KOPT-K1 (cell line): ENCODE measurements at regions not wholly inside any gene's neighbourhood (a gene's known extent, or its start where the extent isn't known, plus 50 kb on each side); places are given as distances from the start of the nearest gene placed in this dataset.

ENCODE experiments used
- H3K27ac ChIP-seq: fragments of 200-600 bp; sonication (generic); 2 replicates; pipeline ENCODE4 v1.5.1; 2016; ENCODE audit warnings: antibody characterized with exemption, mild to moderate bottlenecking, low read depth, low read length; ENCODE audit not compliant: poor library complexity, severe bottlenecking
- H3K36me3 ChIP-seq: fragments of 200-600 bp; sonication (generic); 2 replicates; pipeline ENCODE4 v1.5.1; 2017; ENCODE audit warnings: antibody characterized with exemption, mild to moderate bottlenecking, low read length, moderate library complexity; ENCODE audit not compliant: insufficient read depth
- H3K9me3 ChIP-seq: fragments of 200-600 bp; sonication (generic); 2 replicates; pipeline ENCODE4 v1.5.1; 2017; ENCODE audit warnings: antibody characterized with exemption, low read length, mild to moderate bottlenecking; ENCODE audit not compliant: insufficient read depth, poor library complexity, severe bottlenecking

- no peaks in the 10 kb centered on the region for H3K36me3 ChIP-seq
- no peaks in the 10 kb centered on the region for H3K9me3 ChIP-seq
- no peak overlapping the region for H3K27ac ChIP-seq
Observed at GRCh38 chr11:112760396-112761059, 200.7 kb upstream of the NCAM1 start.

GRCh38 chr11:112761911-112762706 is 199.1 kb upstream of the NCAM1 start:
- Histone ChIP-seq H3K27ac (no peak overlapping the region), H3K36me3 (no peaks in the 10 kb centered on the region), H3K9me3 (no peaks in the 10 kb centered on the region)

DNA sequence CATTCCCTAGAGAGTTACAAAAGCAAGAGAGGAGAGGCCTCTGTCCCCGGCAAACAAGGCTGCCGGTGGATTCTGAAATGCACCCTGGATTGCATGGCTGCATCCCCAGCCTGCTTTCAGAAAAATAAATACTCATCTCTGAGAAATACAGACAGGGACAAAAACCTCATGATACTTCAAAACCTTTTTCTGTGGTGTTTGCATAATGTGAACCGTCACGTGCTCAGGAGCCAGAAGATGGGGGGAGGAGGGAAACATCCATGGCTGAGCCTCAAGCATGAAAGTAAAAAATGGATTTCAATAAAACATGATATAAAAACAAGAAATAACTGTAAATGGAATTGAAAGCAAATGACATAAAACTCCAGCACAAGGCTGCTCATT is 198.5 kb upstream of the NCAM1 start:
- Histone ChIP-seq H3K27ac (no peak overlapping the region), H3K36me3 (no peaks in the 10 kb centered on the region), H3K9me3 (no peaks in the 10 kb centered on the region)

- Histone ChIP-seq H3K9me3 (no peaks in the 10 kb centered on the region), H3K27ac (no peak overlapping the region), H3K36me3 (no peaks in the 10 kb centered on the region)
Observed at GRCh38 chr11:112765337-112765736, 195.9 kb upstream of the NCAM1 start.

GRCh38 chr11:112769170-112769569 is 192.1 kb upstream of the NCAM1 start:
- Histone ChIP-seq H3K27ac (no peak overlapping the region), H3K36me3 (no peaks in the 10 kb centered on the region), H3K9me3 (no peaks in the 10 kb centered on the region)

DNA sequence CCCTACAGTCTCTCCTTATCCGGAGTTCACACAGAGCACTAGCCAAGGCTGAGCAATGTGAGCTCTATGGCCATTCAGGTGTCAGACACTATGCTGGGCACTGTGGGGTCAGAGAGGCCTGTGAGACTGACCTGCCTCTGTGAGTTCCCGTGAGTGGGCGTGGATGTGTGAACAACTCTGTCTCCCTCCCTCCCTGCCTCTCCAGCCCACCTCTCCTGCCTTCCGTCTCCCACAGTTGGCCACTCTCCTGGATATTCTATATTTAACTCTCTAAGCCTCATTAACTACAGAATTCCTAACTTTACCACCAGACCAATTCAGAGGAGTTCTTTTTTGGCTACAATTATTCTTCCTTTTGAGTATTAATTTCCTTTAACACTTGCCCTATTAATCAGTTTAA is 191.6 kb upstream of the NCAM1 start:
- H3K9me3 ChIP-seq = no peaks in the 10 kb centered on the region
- no peaks in the 10 kb centered on the region for H3K36me3 ChIP-seq
- no peak overlapping the region for H3K27ac ChIP-seq

GRCh38 chr11:112770033-112770432 is 191.2 kb upstream of the NCAM1 start:
- Histone ChIP-seq H3K36me3 (no peaks in the 10 kb centered on the region), H3K9me3 (no peaks in the 10 kb centered on the region), H3K27ac (no peak overlapping the region)

DNA sequence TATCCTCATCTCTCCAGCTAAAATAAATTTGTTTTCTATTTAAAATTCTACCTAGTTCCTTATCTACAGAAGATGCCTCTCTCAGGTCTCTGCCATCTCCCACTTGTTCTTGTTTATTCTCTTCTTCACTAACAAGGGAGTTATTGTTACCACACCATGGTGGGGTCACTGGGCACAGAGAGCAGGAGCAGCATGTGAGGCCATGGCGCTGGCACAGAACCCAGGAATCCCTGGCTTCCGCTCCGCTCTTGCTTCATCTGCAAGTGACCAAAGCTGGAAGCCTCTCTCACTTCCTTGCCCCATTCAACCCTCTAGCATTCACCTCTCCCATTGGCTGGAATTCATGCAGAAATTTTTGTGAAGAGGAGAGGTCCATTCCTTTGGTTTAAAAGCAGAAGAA is 190.7 kb upstream of the NCAM1 start:
- Histone ChIP-seq H3K27ac (no peak overlapping the region), H3K36me3 (no peaks in the 10 kb centered on the region), H3K9me3 (no peaks in the 10 kb centered on the region)

DNA sequence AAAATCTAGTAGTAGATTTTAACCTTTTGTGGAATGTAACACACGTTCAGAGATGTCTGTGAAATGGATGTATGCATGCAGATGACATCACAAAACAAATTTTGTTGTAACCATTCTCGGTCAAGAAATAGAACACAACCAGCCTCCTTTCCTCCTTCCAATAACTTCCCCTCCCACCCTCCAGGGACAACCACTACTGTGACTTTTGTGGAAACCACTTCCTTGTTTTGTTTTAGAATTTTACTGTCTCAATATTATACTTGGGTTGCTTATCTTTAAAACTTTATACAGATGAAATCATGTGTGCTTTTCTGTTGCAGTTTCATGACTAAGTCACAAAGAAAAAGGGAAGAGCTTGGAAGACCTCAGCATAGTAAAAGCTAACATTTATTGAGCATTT is 189.4 kb upstream of the NCAM1 start:
- no peak overlapping the region for H3K27ac ChIP-seq
- H3K9me3 ChIP-seq = no peaks in the 10 kb centered on the region
- H3K36me3 ChIP-seq = no peaks in the 10 kb centered on the region

DNA sequence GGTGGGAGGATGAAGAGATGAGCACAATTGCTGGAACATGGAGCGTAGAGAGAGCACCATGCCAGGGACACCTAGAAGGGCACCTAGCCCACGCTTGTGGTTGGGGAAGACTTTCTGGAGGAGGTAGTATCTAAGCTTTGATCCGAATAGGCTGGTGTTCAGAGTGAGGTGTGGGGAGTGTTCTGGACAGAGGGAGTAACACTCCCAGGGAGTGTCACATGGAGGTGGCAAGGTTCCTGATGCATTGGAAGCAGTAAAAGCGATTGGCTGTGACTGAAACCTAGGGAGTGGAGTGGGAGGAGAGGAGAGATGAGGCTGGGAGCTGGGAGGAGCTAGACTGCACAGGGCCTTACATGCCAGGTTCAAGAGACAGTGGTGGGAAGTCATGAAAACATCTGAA is 188.0 kb upstream of the NCAM1 start:
- no peaks in the 10 kb centered on the region for H3K9me3 ChIP-seq
- no peaks in the 10 kb centered on the region for H3K36me3 ChIP-seq

GRCh38 chr11:112776834-112777233 is 184.4 kb upstream of the NCAM1 start:
- Histone ChIP-seq H3K27ac (no peak overlapping the region), H3K36me3 (no peaks in the 10 kb centered on the region), H3K9me3 (no peaks in the 10 kb centered on the region)

More for the DNA sequence above, 188.0 kb upstream of the NCAM1 start:
- no peak overlapping the region for H3K27ac ChIP-seq

DNA sequence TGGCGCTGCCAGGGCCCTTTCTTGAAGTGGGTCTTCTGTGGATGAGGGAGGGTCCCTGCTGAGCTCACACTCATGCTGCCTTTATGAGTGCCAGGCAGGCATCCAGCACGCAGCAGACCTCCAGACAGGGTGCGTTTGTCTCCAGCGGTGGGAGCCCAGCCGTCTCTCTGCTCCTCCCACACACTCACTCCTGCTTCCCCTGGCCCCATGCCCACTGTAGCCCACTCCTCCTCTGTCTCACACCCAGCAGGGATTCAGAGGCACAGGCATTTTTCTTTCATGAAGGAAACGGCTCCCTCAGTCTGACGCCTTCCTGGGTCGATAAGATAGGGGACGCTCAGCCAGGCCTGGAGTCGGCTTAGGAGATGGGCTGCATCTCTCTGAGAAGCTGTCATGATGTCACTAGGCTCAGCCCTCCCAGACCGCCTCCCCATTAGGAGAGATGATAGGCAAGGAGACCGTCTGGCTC is 183.9 kb upstream of the NCAM1 start:
- H3K36me3 ChIP-seq = no peaks in the 10 kb centered on the region
- H3K9me3 ChIP-seq = no peaks in the 10 kb centered on the region
- H3K27ac ChIP-seq = no peak overlapping the region

- Histone ChIP-seq H3K27ac (no peak overlapping the region), H3K36me3 (no peaks in the 10 kb centered on the region), H3K9me3 (no peaks in the 10 kb centered on the region)
Observed at GRCh38 chr11:112778091-112778876, 182.9 kb upstream of the NCAM1 start.

DNA sequence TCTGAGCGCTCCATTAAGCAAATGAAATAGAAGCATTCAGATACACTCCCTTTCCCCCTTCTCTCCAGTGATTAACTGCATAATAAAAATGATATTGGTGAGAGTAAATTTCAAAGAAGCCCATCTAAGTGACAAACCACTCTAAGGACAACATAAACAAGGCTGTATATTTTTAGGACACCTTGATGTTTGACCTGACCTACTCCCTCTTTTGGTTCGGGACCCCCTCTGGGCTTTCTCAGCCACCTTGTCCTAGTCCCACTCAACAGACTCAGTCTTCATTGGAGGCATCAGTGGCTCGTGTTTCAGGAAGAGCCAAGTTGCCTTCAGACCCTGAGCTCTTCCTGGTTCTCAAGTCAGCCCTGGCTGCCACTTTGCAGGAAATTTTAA is 182.3 kb upstream of the NCAM1 start:
- Histone ChIP-seq H3K9me3 (no peaks in the 10 kb centered on the region), H3K36me3 (no peaks in the 10 kb centered on the region), H3K27ac (no peak overlapping the region)

DNA sequence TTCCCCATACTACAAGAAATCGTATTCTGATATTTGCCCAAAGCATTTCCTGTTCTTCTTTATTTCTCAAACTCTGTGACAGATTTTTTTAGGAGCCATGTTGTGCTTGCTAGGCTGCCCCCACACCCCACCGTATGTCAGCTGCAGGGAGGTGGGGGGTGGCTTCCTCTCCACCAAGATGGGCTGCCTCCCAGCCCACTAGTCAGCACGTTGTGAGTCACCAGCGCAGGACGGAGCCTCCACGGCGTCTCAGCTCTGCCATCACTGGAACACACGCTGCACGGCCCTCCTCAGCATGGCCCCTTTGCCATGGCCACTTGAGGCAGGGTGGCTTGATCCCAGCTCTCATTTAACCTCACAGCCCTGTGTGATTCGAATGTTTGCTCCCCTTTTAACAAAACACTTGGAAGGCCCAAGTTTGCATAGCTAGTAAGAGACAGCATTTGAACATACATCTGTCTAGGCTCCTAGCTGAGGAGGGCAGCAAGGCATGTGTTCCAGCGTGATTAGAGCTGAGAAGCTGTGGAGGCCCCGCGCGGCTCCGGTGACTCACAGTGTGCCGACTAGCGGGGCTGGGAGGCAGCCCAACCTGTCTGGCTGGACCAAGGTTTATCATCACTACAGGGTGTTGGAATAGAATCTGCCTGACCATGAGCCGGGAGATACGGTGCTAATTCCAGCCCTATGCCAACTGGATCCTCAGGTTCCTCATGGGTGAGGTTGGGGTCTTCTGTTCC is 180.7 kb upstream of the NCAM1 start:
- Histone ChIP-seq H3K27ac (no peak overlapping the region), H3K9me3 (no peaks in the 10 kb centered on the region), H3K36me3 (no peaks in the 10 kb centered on the region)
